PC-9 (cell line): ENCODE measurements at regions not wholly inside any gene's neighbourhood (a gene's known extent, or its start where the extent isn't known, plus 50 kb on each side); places are given as distances from the start of the nearest gene placed in this dataset.

ENCODE experiments used
- EZH2 ChIP-seq: fragments of 200-600 bp; sonication (generic); IDR thresholded peaks from 2 replicates; pipeline ENCODE4 v1.8.0; 2017; ENCODE audit warnings: antibody characterized with exemption, low read depth
- TF ChIP-seq, protein P1 (sequence below): fragments of 200-600 bp; sonication (generic); conservative IDR thresholded peaks from 2 replicates; pipeline ENCODE4 v1.6.1; 2017; ENCODE audit warnings: mixed run types, antibody characterized with exemption, mild to moderate bottlenecking, moderate library complexity

- TF ChIP-seq, protein P1, sequence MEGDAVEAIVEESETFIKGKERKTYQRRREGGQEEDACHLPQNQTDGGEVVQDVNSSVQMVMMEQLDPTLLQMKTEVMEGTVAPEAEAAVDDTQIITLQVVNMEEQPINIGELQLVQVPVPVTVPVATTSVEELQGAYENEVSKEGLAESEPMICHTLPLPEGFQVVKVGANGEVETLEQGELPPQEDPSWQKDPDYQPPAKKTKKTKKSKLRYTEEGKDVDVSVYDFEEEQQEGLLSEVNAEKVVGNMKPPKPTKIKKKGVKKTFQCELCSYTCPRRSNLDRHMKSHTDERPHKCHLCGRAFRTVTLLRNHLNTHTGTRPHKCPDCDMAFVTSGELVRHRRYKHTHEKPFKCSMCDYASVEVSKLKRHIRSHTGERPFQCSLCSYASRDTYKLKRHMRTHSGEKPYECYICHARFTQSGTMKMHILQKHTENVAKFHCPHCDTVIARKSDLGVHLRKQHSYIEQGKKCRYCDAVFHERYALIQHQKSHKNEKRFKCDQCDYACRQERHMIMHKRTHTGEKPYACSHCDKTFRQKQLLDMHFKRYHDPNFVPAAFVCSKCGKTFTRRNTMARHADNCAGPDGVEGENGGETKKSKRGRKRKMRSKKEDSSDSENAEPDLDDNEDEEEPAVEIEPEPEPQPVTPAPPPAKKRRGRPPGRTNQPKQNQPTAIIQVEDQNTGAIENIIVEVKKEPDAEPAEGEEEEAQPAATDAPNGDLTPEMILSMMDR, result no peak
- no peak for TF ChIP-seq EZH2
Measured at GRCh38 chr4:151473521-151474097, 64.6 kb downstream of the FHIP1A start.
